22Rv1 (cell line): ENCODE measurements at regions not wholly inside any gene's neighbourhood (a gene's known extent, or its start where the extent isn't known, plus 50 kb on each side); places are given as distances from the start of the nearest gene placed in this dataset.

ENCODE experiments used
- CTCF ChIP-seq: fragments of 450-650 bp; IDR thresholded peaks from 2 replicates; pipeline ENCODE4 v1.5.1; 2017; ENCODE audit warnings: mild to moderate bottlenecking
- ZFX ChIP-seq: fragments of 450-650 bp; IDR thresholded peaks from 2 replicates; pipeline ENCODE4 v1.6.1; 2017; ENCODE audit warnings: antibody characterized with exemption, borderline replicate concordance

GRCh38 chr2:116180072-116180471, 1634.4 kb upstream of the DDX18 start:
- TF ChIP-seq CTCF: no peak
- no peak for TF ChIP-seq ZFX
